ENCODE measurements at regions not wholly inside any gene's neighbourhood (a gene's known extent, or its start where the extent isn't known, plus 50 kb on each side); places are given as distances from the start of the nearest gene placed in this dataset.

GRCh38 chr10:62694537-62695126 lies 109.9 kb upstream of the ADO start:
- TF ChIP-seq CTCF (IDR thresholded peaks at IDR 0.05) (no peak), POLR2A (IDR thresholded peaks at IDR 0.05) (no peak)

Measured in right lobe of liver (tissue), 4 donors.